Erythroblast (primary cell): ENCODE measurements at regions not wholly inside any gene's neighbourhood (a gene's known extent, or its start where the extent isn't known, plus 50 kb on each side); places are given as distances from the start of the nearest gene placed in this dataset.

Source experiments
- DNase-seq, 2 experiments: peaks; one replicate each; lab custom pipeline; 2025; lab: John Stamatoyannopoulos, UW
- GATA1 ChIP-seq: IDR thresholded peaks from 2 replicates; pipeline ENCODE4 v1.6.1; 2011; ENCODE audit warnings: low read depth, mild to moderate bottlenecking, control low read depth, low read length, moderate library complexity
- POLR2A ChIP-seq: IDR thresholded peaks from 2 replicates; pipeline ENCODE4 v1.6.1; 2011; ENCODE audit warnings: mild to moderate bottlenecking, low read length

DNA sequence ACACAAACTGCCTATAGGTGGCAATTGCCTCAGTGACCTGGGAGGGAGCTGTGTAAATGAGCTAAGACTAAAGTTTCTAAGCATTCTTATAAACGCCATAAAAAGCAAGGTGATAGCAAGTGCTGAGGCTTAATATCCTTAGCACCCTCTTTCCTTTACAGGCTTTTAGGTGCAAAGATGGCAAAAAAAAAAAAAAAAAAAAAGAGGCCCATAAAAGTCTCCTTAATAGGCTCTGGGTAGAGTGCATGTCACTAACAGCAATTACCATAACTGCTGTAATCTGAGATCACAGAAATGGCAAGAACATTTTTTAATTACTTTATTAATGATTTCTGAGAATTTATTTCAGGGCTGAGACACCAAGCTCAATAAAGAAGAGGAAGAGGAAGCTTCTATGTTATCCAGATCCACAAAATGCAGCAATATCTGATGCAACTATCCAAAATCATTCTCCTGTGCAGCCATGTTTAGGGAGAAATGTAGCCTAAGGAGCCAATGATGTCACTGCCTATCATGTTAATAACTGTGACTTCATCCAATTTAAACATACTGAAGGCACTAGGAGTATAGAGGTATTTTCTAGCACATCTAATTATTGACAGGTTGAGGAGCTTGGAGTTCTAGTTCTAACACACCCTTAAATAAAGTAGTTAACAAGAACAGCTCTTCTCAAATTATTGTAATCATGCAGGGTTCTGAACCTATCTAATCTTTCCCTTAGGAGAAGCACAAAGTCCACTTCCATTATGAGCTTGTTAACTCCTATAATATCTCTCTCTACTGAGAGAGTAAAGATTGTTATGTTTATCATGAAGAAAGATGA is 804.3 kb upstream of the ACVR2A start:
- TF ChIP-seq POLR2A (no peak), GATA1 (no peak)
- no peak for DNase-seq

DNA sequence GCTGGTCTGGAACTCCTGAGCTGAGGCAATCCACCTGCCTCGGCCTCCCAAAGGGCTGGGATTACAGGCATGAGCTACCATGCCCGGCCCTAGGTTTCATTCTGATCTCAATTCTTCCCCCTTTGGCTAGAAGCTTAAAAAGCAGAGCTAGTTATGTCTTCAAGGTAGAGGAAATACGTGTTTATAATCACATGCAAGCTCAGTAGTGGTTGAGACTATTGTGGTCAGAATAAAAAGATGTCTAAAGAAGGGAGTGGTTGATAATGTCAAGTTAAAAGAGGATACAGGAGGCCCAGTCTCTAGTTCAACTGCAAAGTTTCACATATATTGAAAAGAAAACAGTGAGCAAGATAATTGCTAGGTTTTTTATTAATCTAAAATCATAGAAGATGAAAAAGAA is 807.8 kb upstream of the ACVR2A start:
- TF ChIP-seq GATA1 = no peak
- TF ChIP-seq POLR2A = no peak
- no peak for DNase-seq

DNA sequence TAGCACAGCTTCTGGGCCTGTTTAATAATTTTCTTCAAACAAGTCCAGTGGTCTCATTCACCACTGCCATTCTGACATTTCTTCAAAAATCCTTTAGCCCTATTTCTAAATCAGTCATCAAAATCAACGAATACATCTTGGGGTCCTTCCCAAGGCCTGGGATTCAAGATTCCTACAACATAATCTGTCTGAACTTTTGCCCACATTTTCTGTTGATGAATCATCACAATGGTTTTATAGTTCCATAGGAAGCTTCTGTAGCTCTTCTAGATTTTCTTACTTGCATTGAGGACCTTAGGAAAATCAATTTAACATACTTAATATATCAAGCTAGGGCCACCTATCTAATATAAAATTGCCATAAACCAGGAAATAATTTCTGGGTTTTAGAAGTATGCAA is 811.8 kb upstream of the ACVR2A start:
- TF ChIP-seq GATA1 (no peak), POLR2A (no peak)
- DNase-seq = no peak

DNA sequence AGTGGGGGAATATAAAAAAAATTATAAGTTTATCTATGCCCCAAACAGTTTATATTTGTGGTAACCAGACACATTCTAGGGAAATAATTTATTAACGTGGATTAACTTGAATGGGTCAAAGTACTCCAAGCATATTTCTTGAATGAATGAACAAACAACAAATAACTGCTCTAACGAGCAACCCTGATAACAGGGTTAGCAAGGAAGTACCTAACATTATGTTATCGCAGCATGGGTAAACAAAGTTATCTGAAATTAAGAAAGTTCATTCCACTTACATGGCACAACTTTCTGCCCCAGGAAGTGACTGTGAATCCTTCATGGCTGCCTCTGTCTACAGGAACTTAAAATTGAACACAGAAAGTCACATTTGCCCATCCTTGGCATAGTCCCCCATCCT is 812.9 kb upstream of the ACVR2A start:
- TF ChIP-seq GATA1 (no peak), POLR2A (no peak)
- no peak for DNase-seq

DNA sequence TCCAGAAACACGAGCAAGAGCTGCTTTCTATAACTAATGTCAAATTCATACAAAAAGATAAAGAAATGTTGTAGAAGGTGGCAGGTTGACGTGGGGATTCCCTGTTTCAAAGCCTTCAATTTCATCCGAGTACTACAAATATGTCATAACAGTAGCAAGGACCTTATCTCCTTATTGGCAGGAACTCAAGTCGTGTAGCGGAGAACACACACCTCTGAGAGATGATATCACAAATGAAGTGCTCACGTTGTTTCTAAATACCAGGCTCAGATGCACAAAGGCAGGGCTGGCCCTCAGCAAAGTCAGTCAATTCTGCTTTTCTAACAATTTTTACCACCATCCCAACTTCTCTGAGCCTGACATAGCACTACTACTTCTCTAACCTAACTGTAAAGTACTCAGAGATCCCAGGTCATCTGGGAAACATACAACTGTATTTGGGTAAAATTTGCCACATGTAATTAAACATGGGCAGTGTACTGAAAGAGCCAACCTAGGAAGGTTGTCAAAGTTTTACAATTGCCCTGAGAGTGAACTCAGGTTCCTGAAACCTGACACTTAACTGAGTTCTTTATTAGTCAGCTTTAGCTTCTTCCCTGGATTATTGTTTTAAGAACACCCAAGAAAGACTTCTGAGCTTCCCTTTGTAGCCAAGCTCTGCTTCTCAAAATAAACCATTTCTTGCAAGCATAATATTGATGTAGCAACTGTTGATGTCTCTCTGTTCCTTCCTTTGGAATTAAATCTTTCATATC is 813.7 kb upstream of the ACVR2A start:
- DNase-seq = no peak
- no peak for TF ChIP-seq GATA1
- no peak for TF ChIP-seq POLR2A

DNA sequence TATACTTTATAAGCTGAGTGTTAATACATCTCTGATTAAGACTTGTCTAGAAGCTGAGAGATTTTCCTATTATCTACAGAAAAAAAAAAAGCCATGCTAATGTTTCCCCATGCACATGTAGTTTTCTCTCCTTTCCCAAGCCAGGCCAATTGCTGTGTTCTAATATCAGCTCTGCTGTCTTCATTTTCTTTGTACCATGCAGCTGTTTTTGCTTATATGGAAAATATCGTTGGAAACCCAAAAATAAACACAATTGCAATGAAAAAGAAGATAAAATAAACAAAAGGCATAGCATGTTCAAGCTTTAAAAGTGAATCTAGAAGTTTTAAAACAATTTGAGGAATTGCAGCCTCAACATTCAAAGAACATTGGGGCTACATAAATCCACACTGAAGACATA is 817.4 kb upstream of the ACVR2A start:
- TF ChIP-seq GATA1 (no peak), POLR2A (no peak)
- no peak for DNase-seq

DNA sequence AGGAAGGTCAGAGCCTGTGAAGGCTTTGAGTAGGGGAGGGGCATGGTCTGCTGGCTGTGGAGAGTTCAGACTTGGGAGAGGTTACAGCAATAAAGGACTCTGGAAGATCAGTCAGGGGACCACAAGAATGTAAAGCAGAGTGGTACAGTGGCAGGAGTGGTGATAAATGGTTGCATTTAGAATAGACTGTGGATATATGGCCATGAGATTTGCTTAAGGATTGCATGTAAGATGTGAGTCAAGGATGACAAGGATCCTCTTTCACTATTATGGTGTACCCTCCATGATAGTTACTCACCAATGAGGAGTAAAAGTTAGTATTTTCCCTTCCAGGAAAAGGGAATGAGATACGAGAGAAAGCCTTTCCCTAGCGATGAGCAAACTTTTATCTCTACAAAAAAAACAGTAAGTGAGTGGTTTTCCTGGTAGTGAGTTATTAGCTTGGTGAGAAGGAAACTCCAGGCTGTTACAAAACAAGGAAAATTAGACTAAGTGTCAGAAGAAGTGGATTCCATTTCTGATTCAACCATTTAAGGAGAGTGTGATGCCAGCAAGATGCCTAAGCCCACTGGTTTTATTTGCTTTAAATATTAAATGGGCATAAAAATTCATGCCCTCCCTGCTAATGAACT is 818.0 kb upstream of the ACVR2A start:
- no peak for TF ChIP-seq POLR2A
- TF ChIP-seq GATA1 = no peak
- no peak for DNase-seq

DNA sequence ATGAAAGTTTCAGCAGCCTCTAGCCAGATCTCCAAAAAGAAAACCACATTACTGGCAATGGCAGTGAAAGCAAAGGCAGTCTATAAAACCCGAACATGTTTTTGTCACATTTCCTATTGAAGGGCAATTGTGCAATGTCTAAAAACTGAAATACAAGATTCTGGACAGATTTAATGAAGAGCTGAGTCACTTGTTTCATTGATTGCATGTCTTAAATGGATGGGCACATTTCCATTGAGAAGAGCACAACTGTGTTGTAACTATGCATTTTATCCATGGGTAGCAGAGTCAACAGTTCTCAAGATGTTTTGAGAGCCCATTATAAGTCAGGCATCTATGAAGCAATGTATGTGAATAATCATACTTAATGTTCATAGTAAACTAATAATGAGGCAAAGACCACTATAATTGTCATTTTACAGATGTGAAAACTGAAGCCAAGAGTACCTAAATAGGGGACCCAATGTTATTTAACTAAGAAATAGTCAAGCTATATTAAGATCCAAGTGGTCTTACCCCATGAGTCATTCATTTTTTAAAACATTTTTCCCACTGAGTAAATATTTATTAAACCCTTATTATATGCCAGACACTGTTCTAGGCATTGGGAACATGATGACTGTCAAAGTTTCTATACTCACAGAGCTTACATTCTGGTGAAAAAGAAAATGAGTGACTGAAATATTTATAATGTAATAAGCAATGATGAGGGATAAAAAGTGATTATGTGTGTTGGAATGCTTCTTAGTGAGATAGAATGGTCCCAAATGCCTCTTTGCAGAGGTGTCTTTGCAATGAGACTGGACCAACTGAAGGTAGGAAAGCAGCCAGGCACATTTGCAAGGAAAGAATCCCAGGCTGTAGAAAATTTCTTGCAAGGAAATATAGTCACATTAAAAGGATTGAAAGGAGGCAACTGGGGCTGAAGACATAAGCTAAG is 818.9 kb upstream of the ACVR2A start:
- TF ChIP-seq GATA1 = no peak
- no peak for TF ChIP-seq POLR2A
- no peak for DNase-seq

DNA sequence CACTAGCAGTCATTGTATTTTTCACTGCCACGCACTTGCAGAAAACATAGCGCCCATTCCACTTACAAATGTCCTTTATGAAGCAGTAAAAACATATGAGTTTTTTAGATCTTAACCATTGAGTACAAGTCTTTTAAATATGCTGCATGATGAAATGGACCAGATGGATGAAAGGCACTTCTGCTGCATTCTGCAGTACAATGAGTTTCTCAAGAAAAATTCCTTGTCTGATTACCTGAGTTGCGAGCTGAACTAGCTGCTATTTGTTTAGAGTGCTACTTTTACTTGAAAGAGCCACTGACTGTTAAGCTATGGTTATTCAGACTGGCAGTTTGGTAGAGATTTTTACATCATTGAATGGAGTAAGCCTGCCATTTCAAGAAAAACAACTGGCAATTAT is 825.5 kb upstream of the ACVR2A start:
- TF ChIP-seq GATA1 (no peak), POLR2A (no peak)
- DNase-seq = no peak

DNA sequence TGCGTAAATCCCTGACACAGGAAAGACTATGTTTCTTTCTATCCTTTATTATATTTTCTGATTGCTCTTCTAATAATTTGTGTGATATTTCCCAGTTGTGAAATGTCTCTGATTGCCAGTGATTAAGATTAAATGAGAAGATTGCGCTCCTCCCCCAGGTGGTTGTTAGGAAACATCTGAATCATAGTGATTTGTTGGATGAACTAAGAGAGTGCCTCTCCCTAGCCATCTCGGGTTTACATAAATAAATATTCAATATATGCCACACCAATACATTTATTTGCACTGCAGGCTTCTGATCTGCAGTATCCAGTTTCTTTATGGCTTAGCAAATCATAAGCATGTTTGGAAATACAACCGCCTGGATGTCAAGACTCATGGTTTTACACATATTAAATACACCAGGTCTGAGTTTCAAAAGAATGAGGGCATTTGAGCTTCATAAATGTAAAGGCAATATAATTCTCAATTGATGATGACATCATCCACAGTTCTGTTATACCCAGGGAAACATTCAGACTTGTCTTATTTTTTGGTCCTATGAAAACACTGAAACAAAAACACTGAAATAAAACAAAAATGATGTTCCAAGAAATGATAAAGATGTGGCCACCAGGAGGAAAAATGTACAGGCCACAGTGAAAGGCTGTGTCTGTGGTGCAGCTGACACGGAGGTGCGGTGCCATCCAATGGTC is 826.7 kb upstream of the ACVR2A start:
- TF ChIP-seq GATA1 = no peak
- TF ChIP-seq POLR2A = no peak
- DNase-seq = no peak

DNA sequence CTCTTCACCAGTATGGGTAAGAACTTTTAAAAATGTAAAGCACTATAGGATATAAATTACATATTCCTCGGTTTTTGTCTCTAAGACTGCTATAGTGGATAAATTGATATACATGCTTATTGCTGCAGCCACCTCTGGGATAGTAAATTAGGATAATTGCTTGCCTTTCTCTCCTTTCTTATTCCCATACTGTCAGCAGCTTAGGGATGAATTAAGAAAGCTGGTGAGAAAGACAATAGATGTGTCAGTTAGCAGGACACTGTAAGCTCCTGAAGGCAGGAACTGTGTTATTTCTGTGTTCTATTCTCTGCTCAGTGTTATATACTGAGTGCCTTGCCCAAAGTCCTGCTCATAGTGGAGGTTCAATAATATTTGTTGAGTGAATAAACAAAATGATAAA is 828.6 kb upstream of the ACVR2A start:
- no peak for DNase-seq
- no peak for TF ChIP-seq GATA1
- no peak for TF ChIP-seq POLR2A

DNA sequence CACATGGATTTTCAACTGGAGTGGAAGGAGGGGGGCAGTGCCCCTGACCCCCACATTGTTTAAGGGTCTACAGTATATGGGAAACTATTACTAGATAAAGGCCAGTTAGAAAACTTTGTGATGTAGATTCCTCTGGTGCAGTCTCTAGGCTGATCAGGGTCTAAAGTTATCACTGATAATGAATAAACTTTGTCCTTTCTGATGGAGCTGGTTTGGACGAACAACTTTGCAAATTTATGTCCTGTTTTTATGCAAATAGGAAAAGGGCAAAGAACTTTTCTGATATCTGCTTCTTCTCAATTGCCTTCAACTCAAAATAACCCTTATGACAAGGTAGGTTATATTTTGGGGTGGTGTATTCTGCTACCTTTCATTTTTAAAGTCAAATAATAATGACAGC is 829.2 kb upstream of the ACVR2A start:
- TF ChIP-seq POLR2A (no peak), GATA1 (no peak)

DNA sequence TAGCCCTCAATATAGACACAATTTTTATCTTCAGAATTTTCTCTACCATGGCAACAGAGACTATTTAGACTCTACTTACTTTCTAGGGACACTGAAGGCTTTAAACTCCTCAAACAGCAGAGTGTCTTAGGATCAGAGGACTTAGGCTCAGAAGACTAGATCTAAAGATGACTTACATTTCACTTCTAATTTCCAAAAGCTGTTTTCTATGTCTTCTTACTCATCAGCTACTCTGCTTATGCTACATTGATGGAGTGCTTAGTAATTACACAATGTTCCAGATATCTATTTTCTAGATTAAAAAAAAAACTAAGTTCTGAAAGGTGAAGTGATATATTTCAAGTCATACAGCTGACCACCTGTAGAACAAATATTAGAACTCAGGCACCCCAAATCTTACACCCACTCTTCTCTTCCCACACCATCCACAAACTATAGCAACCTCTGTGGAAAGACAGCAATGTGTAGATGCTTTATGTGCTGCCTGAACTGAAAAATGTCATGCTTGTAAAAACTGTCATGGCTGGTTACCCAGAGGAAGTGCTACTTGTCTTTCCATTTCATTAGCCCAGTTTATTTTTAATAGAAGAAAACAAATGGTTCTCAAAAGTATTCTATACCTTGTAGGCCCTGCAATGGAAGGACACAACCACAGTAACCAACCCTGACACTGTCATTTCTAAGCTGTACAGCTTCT is 831.0 kb upstream of the ACVR2A start:
- no peak for DNase-seq
- TF ChIP-seq POLR2A (no peak), GATA1 (no peak)

More for the DNA sequence above, 829.2 kb upstream of the ACVR2A start:
- DNase-seq = no peak
